GM12891 (cell line): ENCODE measurements at regions not wholly inside any gene's neighbourhood (a gene's known extent, or its start where the extent isn't known, plus 50 kb on each side); places are given as distances from the start of the nearest gene placed in this dataset.

Experiments
- DNase-seq: peaks from one replicate; pipeline ENCODE4 v3.0.0; 2011; ENCODE audit warnings: low spot score; ENCODE audit not compliant: insufficient read length
- FAIRE-seq: peaks from 2 replicates; lab custom pipeline; 2011; peaks lifted over from hg19 to GRCh38; lab: Jason Lieb, UNC
- PAX5 ChIP-seq: IDR thresholded peaks from 2 replicates; pipeline ENCODE4 v1.6.1; 2011; ENCODE audit warnings: low read length, moderate library complexity, mild to moderate bottlenecking; ENCODE audit not compliant: insufficient read depth, severe bottlenecking
- POLR2A ChIP-seq: IDR thresholded peaks from 2 replicates; pipeline ENCODE4 v1.6.1; 2011; ENCODE audit warnings: low read depth, low read length, control low read depth
- POLR2AphosphoS5 ChIP-seq: IDR thresholded peaks from 2 replicates; pipeline ENCODE4 v1.6.1; 2011; ENCODE audit warnings: low read depth, low read length, control low read depth
- POU2F2 ChIP-seq: IDR thresholded peaks from 2 replicates; pipeline ENCODE4 v1.6.1; 2011; ENCODE audit warnings: low read depth, mild to moderate bottlenecking, control low read depth, low read length, moderate library complexity
- SPI1 ChIP-seq: IDR thresholded peaks from 2 replicates; pipeline ENCODE4 v1.6.1; 2011; ENCODE audit warnings: low read depth, low read length, control low read depth
- TAF1 ChIP-seq: IDR thresholded peaks from 2 replicates; pipeline ENCODE4 v1.6.1; 2011; ENCODE audit warnings: low read depth, low read length, control low read depth

DNA sequence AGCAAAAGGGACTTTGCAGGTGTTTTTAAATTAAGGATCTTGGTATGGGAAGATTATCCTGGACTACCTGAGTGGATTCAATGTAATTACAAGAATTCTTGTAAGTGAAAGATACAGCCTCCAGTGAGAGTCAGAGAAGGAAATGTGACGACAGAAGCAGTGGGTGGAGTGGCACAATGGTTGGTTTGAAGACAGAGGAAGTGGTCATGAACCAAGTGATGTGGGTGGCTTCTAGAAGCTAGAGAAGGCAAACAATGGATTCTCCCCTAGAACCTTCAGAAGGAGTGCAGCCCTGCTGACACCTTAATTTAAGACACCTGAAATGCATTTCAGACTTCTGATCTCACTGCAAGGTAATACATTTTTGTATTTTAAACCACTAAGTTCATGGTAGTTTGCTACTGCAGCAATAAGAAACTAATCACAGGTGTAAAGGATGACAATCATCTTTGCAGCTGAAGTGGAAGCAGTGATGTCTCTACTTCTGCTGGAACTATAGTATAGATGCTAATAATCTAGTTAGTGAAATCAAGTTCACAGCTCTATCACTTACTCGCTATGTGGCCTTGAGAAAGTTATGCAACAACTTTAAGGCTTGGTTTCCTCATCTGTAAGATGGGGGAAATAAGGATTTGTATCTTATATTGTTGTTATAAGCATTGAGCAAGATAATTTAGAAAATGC, 403.4 kb upstream of the SUCLG2 start:
- FAIRE-seq = no peak
- DNase-seq = no peak

DNA sequence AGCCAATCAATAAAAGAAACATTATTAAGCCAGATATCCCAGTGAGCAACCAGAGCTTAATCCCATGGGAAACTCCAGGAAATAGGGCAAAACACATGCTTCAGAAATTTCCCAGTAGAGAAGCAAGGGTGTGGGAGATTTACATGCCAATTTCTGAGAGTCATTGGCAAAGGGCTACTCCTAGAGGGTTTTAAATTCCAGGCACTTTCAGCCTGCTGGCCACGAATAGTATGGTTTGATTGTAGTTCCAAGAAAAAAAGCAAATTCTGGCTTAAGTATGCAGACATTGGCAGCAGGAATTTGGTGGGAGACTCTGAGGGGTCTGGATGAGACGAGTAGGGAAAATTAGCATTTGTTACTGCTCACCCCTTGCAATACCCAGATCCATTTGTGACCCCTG, 402.1 kb upstream of the SUCLG2 start:
- DNase-seq (no peak), FAIRE-seq (no peak)
- no peak for TF ChIP-seq SPI1
- TF ChIP-seq POU2F2 = no peak
- no peak for TF ChIP-seq TAF1
- TF ChIP-seq POLR2A = no peak
- TF ChIP-seq POLR2AphosphoS5 = no peak
- no peak for TF ChIP-seq PAX5

More for the DNA sequence above, 403.4 kb upstream of the SUCLG2 start:
- TF ChIP-seq SPI1 = no peak
- TF ChIP-seq POU2F2 = no peak
- no peak for TF ChIP-seq TAF1
- TF ChIP-seq POLR2AphosphoS5 = no peak
- no peak for TF ChIP-seq PAX5
- TF ChIP-seq POLR2A = no peak

DNA sequence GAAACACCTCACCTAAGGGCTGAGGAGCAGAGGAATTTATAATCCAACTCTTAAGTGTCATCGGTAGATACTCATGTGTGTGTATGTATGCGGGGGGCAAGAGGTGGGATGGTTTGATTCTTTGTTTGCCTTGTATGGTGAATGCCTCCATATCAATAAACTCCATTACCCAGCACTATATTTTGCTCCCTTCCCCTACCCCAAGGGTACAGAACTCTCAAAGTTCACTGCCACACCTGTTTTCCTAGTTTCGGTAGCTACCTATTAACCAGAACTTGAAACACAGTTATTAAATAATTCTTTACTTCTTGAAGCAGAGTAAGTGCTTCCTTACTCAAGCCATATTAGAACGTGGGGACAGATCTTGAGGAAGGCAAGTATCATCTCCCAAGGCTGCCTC, 400.8 kb upstream of the SUCLG2 start:
- FAIRE-seq (no peak), DNase-seq (no peak)
- no peak for TF ChIP-seq SPI1
- no peak for TF ChIP-seq POLR2AphosphoS5
- no peak for TF ChIP-seq POU2F2
- TF ChIP-seq PAX5 = no peak

DNA sequence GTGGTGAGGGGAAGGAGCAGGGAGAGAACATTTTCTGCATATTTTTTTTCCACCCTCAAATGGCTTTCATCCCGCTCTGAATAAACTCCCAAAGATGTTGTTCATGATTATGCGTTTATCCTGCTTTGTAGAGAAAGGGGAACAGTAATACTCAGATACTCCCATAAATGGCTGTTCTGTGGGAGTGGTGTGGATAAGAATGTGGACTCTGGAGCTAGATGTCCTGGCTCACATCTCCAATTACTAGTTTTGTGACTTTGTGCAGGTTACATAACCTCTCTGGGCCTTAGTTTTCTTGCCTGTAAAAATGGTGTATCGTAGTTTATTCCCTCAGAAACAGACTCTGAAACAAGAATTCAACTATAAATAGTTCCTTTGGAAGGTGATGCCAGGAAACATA, 395.4 kb upstream of the SUCLG2 start:
- TF ChIP-seq SPI1 (no peak), PAX5 (no peak), POLR2A (no peak)
- no peak for DNase-seq
- FAIRE-seq = no peak

DNA sequence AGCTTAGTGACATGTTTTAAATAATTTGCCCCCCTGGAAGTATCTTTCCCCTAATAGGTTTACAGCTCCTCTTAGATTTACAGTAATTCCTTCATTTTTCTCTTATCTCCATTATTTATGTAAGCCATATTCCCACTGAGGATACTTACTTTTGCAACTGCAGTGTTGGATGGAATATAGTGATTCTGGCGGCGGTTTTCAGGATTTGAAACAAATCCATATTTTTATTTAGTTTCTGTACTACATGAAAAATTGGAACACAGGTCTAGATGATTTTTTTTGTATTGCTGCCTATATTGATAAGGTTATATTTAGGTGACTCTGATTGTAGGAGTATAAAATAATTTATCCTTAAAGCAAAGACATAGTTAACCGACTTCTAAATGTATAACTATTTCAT, 391.6 kb upstream of the SUCLG2 start:
- DNase-seq (no peak), FAIRE-seq (no peak)
- TF ChIP-seq POLR2A (no peak), POU2F2 (no peak), PAX5 (no peak), TAF1 (no peak), POLR2AphosphoS5 (no peak), SPI1 (no peak)

DNA sequence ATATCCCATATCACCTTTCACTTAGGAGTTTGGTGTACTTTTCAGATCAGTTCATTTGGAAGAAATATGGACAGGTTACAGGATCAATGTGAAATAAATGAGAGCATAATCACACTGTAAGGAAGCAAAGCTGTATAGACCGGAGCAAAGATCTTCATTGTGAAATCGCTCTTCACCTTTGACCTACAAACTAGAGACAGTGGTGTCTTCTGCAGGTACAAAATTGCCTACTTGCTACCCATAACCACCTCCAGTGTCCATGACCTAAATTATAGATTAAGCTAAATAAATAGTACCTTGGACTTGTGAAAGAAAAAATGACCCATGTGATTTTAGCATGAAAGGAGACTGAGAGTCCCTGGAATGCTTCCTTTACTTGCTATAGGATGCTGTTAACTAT, 379.5 kb upstream of the SUCLG2 start:
- DNase-seq (no peak), FAIRE-seq (no peak)
- no peak for TF ChIP-seq POLR2A
- TF ChIP-seq SPI1 = no peak
- TF ChIP-seq POU2F2 = no peak
- no peak for TF ChIP-seq TAF1
- no peak for TF ChIP-seq POLR2AphosphoS5
- TF ChIP-seq PAX5 = no peak

DNA sequence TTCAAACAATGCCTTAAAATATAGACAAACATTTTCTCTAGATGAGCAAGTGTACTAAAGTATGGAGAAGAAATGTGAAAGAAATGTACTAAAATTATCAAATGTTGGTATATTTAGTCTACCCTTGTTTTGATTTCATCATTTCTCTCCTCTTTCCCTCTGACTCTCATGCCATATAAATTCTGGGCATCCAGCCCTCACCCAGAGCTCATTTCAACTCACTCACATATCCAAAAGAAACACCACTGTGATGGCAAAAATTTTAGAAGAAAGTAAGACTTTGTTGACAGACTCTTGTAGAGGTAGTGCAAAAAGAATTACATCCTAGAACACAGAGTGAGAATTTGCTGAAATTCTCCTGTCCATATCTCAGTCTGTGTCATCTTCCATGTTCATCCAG, 377.8 kb upstream of the SUCLG2 start:
- TF ChIP-seq POLR2AphosphoS5 (no peak), POU2F2 (no peak), SPI1 (no peak), POLR2A (no peak), TAF1 (no peak), PAX5 (no peak)
- FAIRE-seq = no peak
- no peak for DNase-seq

DNA sequence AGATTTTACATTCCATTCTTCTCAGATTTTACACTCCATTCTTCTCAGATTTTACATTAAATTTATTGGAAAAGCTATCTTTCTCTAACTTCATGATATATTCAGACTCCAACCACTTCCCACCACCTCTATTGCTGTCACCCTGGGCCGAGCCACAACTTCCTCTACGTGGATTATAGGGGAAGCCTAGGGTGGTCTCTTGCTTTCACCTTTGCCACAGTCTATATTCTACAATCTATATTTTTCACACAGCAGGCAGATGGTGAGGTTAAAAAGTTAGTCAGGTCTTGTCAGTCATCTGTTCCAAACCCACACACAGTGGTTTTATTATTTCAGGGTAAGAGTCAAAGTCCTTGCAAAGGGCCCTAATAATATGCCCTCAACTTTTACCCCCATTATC, 370.8 kb upstream of the SUCLG2 start:
- DNase-seq = no peak
- TF ChIP-seq POU2F2 (no peak), POLR2AphosphoS5 (no peak), SPI1 (no peak), PAX5 (no peak), TAF1 (no peak), POLR2A (no peak)
- FAIRE-seq = no peak

DNA sequence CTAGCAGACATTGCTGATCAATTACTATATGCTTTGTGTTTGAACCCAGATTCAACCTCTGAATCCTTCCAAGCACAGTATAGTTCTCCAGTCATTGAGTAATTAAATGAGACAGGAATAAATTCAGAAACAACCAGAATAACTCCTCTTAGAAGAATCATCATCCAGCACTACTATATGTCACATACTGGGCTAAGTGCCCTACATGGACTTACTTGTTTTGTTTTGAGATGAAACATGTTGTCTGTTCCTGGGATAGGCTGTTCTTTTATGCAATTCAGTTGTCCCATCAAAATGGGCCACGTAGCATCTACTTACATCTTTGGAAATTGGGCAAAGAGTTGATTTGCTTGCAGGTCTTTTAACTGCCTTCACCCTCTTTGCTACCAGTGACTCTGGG, 365.5 kb upstream of the SUCLG2 start:
- no peak for TF ChIP-seq POLR2A
- no peak for TF ChIP-seq POU2F2
- no peak for TF ChIP-seq POLR2AphosphoS5
- FAIRE-seq (no peak), DNase-seq (no peak)

DNA sequence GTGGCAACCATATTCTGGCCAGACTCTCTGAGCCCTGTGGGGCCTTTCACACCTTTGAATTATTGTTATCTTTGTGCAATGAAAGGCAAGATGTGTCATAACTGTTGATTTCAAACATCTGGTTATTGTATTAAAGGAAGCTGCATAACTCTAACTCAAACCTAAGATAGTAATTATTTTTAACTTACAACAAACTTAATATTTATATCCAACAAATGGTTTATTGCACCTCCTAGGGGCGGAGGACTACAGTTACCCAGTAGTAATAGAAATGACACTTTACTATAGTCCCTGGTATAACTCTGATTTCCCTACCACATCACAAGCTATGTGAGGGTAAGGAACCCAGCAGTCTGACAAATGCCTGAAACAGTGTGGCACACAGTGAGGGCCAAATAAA, 363.9 kb upstream of the SUCLG2 start:
- TF ChIP-seq POLR2AphosphoS5 = no peak
- no peak for TF ChIP-seq SPI1
- no peak for TF ChIP-seq POU2F2
- TF ChIP-seq TAF1 = no peak
- no peak for TF ChIP-seq PAX5
- TF ChIP-seq POLR2A = no peak
- no peak for DNase-seq
- FAIRE-seq = no peak

DNA sequence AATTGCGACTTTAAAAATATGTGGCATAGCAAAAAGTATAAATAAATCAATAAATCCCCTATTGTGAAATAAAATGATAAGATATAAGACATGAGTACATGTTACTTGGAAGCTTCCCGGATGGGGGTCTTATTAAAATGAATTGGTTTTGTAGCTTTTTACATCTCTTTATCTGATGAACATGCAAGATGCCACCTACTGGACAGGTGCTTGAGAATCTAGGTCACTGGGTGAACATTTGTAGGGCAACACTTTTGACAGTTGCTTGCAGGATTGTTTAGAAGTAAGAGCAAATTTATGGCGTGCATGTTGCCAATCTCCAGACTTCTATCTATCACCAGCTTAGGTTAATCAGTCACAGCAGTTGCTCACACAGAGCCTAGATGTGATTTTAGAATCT, 362.7 kb upstream of the SUCLG2 start:
- no peak for DNase-seq
- TF ChIP-seq PAX5 = no peak
- TF ChIP-seq TAF1 = no peak
- no peak for TF ChIP-seq SPI1
- no peak for TF ChIP-seq POLR2A
- TF ChIP-seq POLR2AphosphoS5 = no peak
- TF ChIP-seq POU2F2 = no peak
- FAIRE-seq = no peak
